ENCODE measurements at regions not wholly inside any gene's neighbourhood (a gene's known extent, or its start where the extent isn't known, plus 50 kb on each side); places are given as distances from the start of the nearest gene placed in this dataset.

DNA sequence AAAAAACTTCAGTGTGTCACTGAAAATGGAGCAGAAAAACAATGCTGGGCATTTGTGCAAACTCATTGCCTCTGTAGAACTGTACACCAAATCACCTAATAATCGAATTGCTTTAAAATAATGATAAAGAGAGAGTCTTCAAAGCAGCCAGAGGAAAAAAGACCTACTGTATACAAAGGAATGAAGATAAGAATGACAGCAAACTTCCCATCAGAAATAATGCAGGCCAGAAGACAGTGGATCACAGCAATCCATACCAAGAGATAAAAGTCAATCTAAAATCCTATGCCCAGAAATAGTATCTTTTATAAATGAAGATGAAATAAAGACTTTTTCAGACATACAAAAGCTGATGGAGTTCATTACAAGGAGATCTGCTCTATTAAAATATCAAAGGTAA lies 134.7 kb upstream of the VEPH1 start:
- TF ChIP-seq CTCF (IDR thresholded peaks at IDR 0.05) (no peak), ZNF302 (CRISPR knock-in tag; IDR thresholded peaks at IDR 0.05) (no peak)
